Frontal cortex (tissue), 3 donors: ENCODE measurements at regions not wholly inside any gene's neighbourhood (a gene's known extent, or its start where the extent isn't known, plus 50 kb on each side); places are given as distances from the start of the nearest gene placed in this dataset.

ENCODE experiments used
- DNase-seq, 2 donors: peaks; one replicate each; pipeline ENCODE4 v3.0.0; 2012; ENCODE audit warnings: low spot score in 2 of 2
- FAIRE-seq: peaks from 2 replicates; lab custom pipeline; 2012; peaks lifted over from hg19 to GRCh38; lab: Jason Lieb, UNC
- donor health status: control.
- donor health status: control.
- donor health status: control.

DNA sequence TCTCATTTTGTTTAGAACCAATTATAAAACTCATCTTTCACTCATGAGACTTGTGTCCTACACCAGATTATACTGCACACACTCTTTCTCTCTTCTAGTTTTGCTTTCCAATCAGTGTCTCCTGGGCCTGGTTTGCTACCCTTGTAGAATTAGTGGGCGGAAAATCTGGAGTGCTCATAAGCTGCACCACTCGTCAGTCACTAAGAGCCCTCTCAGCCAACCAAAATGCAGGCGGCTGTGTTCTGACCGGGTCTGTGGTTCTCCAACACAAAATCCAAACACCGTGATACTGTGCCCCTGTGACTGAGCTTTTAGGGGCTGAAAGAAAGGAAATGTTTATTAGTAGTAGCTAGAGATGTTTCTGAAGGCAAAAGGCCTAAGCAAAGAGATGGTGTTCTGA is 83.7 kb upstream of the OBI1 start:
- FAIRE-seq, result no peak
- DNase-seq, result no peak

DNA sequence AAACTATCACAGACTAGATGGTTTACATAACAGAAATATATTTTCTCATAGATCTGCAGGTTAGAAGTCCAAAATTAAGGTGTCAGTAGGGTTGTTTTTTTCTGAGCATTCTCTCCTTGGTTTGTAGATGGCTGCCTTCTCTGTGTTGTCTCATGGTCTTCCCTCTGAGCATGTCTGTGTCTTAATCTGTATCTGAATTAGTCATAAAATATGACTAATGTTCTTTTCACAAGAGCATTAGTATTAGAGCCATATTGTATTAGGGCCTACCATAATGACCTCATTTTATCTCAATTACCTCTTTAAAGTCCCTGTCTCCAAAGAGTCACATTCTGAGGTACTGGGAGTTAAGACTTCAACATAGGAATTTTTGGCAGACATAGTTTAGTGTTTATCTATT is 77.2 kb upstream of the OBI1 start:
- FAIRE-seq, result no peak
- DNase-seq, result no peak

DNA sequence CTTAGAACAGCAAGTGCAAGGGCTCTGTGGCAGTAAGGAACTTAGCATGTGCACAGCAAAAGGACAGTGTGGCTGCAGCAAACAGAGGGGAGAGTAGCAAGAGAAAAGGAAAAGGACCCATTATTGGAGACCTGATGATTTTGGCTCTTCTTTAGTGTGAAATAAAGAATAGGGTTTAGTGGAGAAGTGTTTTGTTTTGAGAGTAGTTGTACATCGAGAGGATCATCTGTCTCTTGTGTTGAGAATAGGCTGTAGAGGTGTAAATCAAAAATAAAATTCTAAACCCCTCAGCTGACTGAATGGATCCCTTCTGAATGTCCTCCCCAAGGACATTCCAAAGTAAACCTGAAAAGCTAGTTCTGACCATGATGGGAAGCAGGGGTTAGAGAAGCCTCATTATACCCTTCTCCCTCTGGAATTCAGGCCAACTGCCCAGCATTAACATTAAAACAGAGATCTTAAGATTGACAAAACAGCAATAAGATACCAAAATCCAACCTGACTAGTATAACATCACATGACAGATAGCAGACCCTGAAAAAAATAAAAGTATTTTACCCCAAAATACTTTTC is 73.6 kb upstream of the OBI1 start:
- FAIRE-seq, result no peak
- DNase-seq, result no peak

DNA sequence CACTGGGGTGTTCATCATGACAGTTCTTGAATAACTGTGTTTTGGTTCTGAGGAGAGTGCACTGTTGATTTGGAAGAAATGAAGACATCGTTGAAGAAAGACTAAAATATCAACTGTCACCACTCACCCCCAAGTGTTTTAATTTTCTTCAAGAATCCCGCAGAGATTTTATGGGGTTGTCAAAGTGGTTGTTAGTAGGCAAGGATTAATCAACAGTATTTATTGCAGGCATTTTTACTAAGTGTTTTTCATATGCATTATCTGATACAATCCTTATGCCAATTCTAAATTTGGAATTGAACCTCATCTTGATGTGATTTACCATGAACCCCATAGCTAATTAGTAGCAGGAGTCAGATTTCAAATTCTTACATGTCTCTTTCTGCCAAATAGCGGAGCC is 63.7 kb upstream of the OBI1 start:
- FAIRE-seq (no peak), DNase-seq (no peak)

DNA sequence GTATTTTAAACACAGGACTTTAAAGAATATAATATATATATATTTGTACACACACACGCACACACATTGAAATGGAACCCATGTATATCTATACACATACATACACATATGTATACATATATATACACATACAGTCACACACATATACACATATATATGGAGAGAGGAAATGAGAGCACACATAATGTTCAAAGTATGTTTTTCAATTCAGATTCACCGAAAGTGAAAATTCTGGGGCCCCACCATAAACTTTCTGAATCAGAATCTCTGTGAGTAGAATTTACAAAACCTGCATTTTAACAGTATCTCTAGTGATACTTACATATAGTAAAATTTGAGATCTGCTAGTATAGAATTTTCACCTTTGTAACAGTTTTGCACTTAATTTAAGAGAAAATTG is 60.4 kb upstream of the OBI1 start:
- DNase-seq (no peak), FAIRE-seq (no peak)

DNA sequence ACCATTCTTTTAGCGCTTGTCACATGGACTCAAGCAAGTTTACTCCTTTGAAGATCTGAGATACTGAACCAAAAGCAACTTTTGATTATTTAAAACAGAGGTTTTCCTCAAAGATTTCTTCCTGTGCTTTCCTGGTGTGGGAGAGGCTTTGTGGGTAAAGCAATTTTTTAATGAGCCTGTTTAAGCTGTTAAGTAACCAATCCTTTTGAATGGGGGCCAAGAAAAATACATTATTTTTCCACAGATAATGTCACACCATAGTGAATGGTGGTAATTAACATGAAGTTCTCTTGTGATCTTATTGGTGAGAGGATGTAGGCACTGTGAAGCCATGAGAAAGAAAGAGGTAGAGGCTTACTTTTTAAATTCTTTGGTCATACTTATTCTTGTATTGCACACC is 55.8 kb upstream of the OBI1 start:
- no peak for DNase-seq
- FAIRE-seq, result no peak

DNA sequence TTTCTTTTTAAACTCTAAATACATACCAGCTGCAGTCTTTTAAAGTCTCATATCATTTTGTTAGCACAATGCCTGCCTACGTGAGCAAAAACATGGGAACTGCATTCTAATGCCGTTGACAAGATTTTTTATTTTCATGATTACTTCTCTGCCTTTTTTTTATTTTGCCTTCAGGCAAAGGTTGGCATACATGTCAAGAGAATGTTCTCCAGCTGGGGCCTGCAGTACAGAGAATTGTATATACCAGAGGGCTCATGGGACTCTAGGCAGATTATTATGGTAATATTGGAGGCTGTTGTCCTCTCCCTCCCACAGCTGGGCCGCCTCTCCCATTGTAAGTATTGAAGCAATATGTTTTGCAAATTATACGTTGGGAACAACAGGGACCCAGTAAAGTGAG is 53.9 kb upstream of the OBI1 start:
- FAIRE-seq (no peak), DNase-seq (no peak)

DNA sequence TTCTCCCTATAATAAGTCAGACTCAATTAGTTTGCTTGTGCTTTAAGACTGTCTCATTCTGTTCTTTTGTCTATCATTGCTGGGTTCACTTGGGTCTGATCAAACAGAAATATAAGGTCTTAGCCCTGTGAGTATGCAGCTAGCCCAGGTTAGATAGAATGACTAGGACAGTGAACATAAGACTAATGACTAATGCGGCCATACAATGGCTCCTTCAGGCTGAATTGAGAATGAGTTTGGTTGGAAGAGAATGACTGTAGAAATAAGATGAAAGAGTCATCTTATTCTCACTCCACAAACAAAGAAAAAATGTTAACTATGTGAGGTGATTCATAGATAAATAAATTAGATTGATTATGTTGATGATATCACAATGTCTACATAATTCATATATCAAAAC is 50.1 kb upstream of the OBI1 start:
- no peak for FAIRE-seq
- DNase-seq, result no peak
